K562 (cell line): ENCODE measurements at regions not wholly inside any gene's neighbourhood (a gene's known extent, or its start where the extent isn't known, plus 50 kb on each side); places are given as distances from the start of the nearest gene placed in this dataset.
"Not testable (repeated sequence)": the region's sequence is repeated elsewhere in the genome, so short reads cannot be mapped to it uniquely, and the experiment has no call there.

Experiments used
- ATAC-seq: fragments of 200-7000 bp; cut with Tn5 transposase; 3 replicates; pipeline ENCODE4 v1.9.1; 2020; ENCODE audit warnings: moderate library complexity
- BruUV-seq: library from RNA; stranded (reverse); fragments of 400-500 nt; replicated peaks from 2 replicates; lab custom pipeline; 2021; lab: Mats Ljungman, UMichigan
- CTCF ChIA-PET: fragments of 300-600 bp; formaldehyde crosslinking; extraction: SDS; loops from one replicate; lab custom pipeline; 2021; ENCODE audit warnings: low intra/inter-chr PET ratio; lab: Yijun Ruan, JAX
- POLR2A ChIA-PET: fragments of 300-600, 350-650 bp; sonication (Branson Sonifier 250); formaldehyde crosslinking; extraction: SDS; loops from one replicate; lab custom pipeline; 2021; ENCODE audit warnings: antibody characterized with exemption, inconsistent platforms; lab: Yijun Ruan, JAX
- DNase-seq, 4 experiments: peaks; one replicate each; pipeline versions ENCODE4 v3.0.0 to v3.0.0-alpha.2; 2011 to 2018; ENCODE audit warnings: low spot score in 3 of 4, mixed read lengths in 3 of 4; ENCODE audit errors: extremely low read depth in 1 of 4
- FAIRE-seq: peaks from 2 replicates; lab custom pipeline; 2011; peaks lifted over from hg19 to GRCh38; lab: Jason Lieb, UNC
- H2AFZ ChIP-seq: 2 replicates; pipeline ENCODE4 v1.6.0; 2011; ENCODE audit warnings: low read depth, low read length, control low read depth, inconsistent platforms
- H3K27ac ChIP-seq: fragments of 200-600 bp; 3 replicates; pipeline ENCODE4 v1.8.0; 2011; ENCODE audit warnings: low read depth, mild to moderate bottlenecking, control low read depth, inconsistent platforms, low read length, moderate library complexity, mixed read lengths; ENCODE audit errors: extremely low read depth
- H3K27me3 ChIP-seq, 2 experiments: fragments of 300-600 bp in 1 of 2; 2 replicates in 1 of 2; 3 replicates in 1 of 2; pipeline versions ENCODE4 v1.6.0 to v1.8.0; 2011; ENCODE audit warnings: inconsistent platforms in 2 of 2, low read length in 2 of 2, mild to moderate bottlenecking in 1 of 2, mixed read lengths in 1 of 2, moderate library complexity in 1 of 2; ENCODE audit not compliant: control insufficient read depth in 2 of 2, insufficient read depth in 2 of 2
- H3K36me3 ChIP-seq: fragments of 300-600 bp; 3 replicates; pipeline ENCODE4 v1.8.0; 2011; ENCODE audit warnings: mild to moderate bottlenecking, low read length, inconsistent platforms; ENCODE audit not compliant: control insufficient read depth, insufficient read depth
- H3K4me1 ChIP-seq, 2 experiments: fragments of 200-600 bp in 1 of 2; replicated peaks in 1 of 2; 2 replicates in 1 of 2; 3 replicates in 1 of 2; pipeline versions ENCODE4 v1.5.1 to v1.8.0; 2011; ENCODE audit warnings: inconsistent platforms in 2 of 2, low read length in 2 of 2, mild to moderate bottlenecking in 1 of 2, mixed read lengths in 1 of 2, moderate library complexity in 1 of 2; ENCODE audit not compliant: control insufficient read depth in 2 of 2, insufficient read depth in 2 of 2
- H3K4me2 ChIP-seq: 2 replicates; pipeline ENCODE4 v1.6.1; 2011; ENCODE audit warnings: low read length, control low read depth, inconsistent platforms, mixed read lengths; ENCODE audit not compliant: insufficient read depth
- H3K4me3 ChIP-seq: fragments of 200-600 bp; sonication (generic), shearing (Covaris generic); 2 replicates; pipeline ENCODE4 v1.5.1; 2016; ENCODE audit warnings: control low read depth, inconsistent platforms
- H3K79me2 ChIP-seq: fragments of 200-600 bp; 3 replicates; pipeline ENCODE4 v1.8.0; 2011; ENCODE audit warnings: low read length, inconsistent platforms; ENCODE audit not compliant: control insufficient read depth, insufficient read depth
- H3K9ac ChIP-seq, 2 experiments: 2 replicates each; pipeline versions ENCODE4 v1.6.0 to v1.6.1; 2011; ENCODE audit warnings: low read depth in 2 of 2, low read length in 2 of 2, control low read depth in 1 of 2, inconsistent platforms in 1 of 2, mild to moderate bottlenecking in 1 of 2, mixed read lengths in 1 of 2; ENCODE audit not compliant: insufficient read depth in 1 of 2
- H3K9me1 ChIP-seq: one replicate; pipeline ENCODE4 v1.6.0; 2011; ENCODE audit warnings: inconsistent platforms, mild to moderate bottlenecking, low read length, moderate library complexity; ENCODE audit not compliant: control insufficient read depth, insufficient read depth
- H3K9me3 ChIP-seq: replicated peaks from 2 replicates; pipeline ENCODE4 v1.5.1; 2011; ENCODE audit warnings: low read depth, low read length, inconsistent platforms; ENCODE audit not compliant: control insufficient read depth, insufficient read depth
- H4K20me1 ChIP-seq: replicated peaks from 2 replicates; pipeline ENCODE4 v1.6.1; 2011; ENCODE audit warnings: low read length, inconsistent platforms, mixed read lengths; ENCODE audit not compliant: control insufficient read depth, insufficient read depth
- CEBPB ChIP-seq: fragments of 450-650 bp; IDR thresholded peaks from 2 replicates; pipeline ENCODE4 v1.6.1; 2016; ENCODE audit warnings: missing genetic modification characterization, missing compliant biosample characterization
- CREB3L1 ChIP-seq: fragments of 450-650 bp; IDR thresholded peaks from 2 replicates; pipeline ENCODE4 v1.6.1; 2014; ENCODE audit warnings: low read depth, mild to moderate bottlenecking, moderate library complexity, borderline replicate concordance
- DMBX1 ChIP-seq: fragments of 250-450 bp; sonication (Bioruptor Pico); IDR thresholded peaks from 2 replicates; pipeline ENCODE4 v1.8.0; 2022; ENCODE audit warnings: inconsistent platforms, mild to moderate bottlenecking, moderate library complexity, borderline replicate concordance
- HES1 ChIP-seq: fragments of 450-650 bp; IDR thresholded peaks from 2 replicates; pipeline ENCODE4 v1.6.1; 2016; ENCODE audit warnings: low read depth, mild to moderate bottlenecking, moderate library complexity
- HEY1 ChIP-seq: fragments of 250-450 bp; sonication (Bioruptor Pico); IDR thresholded peaks from 2 replicates; pipeline ENCODE4 v1.5.0; 2020; ENCODE audit warnings: mild to moderate bottlenecking, moderate library complexity, borderline replicate concordance
- HIVEP1 ChIP-seq: fragments of 250-450 bp; sonication (Bioruptor Pico); IDR thresholded peaks from 2 replicates; pipeline ENCODE4 v1.4.0; 2020; ENCODE audit warnings: mild to moderate bottlenecking
- LARP7 ChIP-seq: fragments of 450-650 bp; IDR thresholded peaks from 2 replicates; pipeline ENCODE4 v1.6.1; 2016
- LCOR ChIP-seq: sonication (generic); formaldehyde crosslinking; IDR thresholded peaks from 2 replicates; pipeline ENCODE4 v1.8.0; 2022; ENCODE audit warnings: mild to moderate bottlenecking, missing genetic modification reagents
- MLX ChIP-seq, 2 experiments: fragments of 450-650 bp in 1 of 2; sonication (generic) in 1 of 2; formaldehyde crosslinking; conservative IDR thresholded peaks; 2 replicates each; pipeline versions ENCODE4 v1.4.0 to v1.8.1; 2020 to 2022; ENCODE audit warnings: mild to moderate bottlenecking in 1 of 2, missing genetic modification reagents in 1 of 2
- SMAD2 ChIP-seq: fragments of 150-350 bp; IDR thresholded peaks from 2 replicates; pipeline ENCODE4 v1.6.1; 2014; ENCODE audit warnings: low read depth, mild to moderate bottlenecking, low read length
- SNRNP70 ChIP-seq: fragments of 200-400 bp; formaldehyde crosslinking; optimal IDR thresholded peaks from 2 replicates; pipeline ENCODE3; 2017; ENCODE audit warnings: low read depth, low read length
- SRSF3 ChIP-seq: fragments of 200-400 bp; formaldehyde crosslinking; IDR thresholded peaks from 2 replicates; pipeline ENCODE4 v1.6.1; 2016; ENCODE audit warnings: mild to moderate bottlenecking, low read length, moderate library complexity; ENCODE audit not compliant: insufficient read depth
- SUPT5H ChIP-seq: fragments of 450-650 bp; IDR thresholded peaks from 2 replicates; pipeline ENCODE4 v1.6.1; 2016
- WGBS: fragments of 100-300 bp; shearing (Covaris generic); methylation state at CpG from one replicate; pipeline ENCODE4 v1.1.6; 2016; ENCODE audit warnings: low coverage, mixed read lengths; ENCODE audit not compliant: insufficient coverage; ENCODE audit errors: missing lambda C conversion rate; 5-methylcytosine and 5-hydroxymethylcytosine counted together
- in situ Hi-C: fragments of 300-500 bp; cut with MboI; formaldehyde crosslinking; loops from 4 replicates; pipeline ENCODE4 v1.15.0; 2018; ENCODE audit warnings: inconsistent platforms, mixed read lengths
- intact Hi-C: fragments of 100-400 bp; cut with micrococcal nuclease; formaldehyde crosslinking; loops from 2 replicates; pipeline ENCODE4 v1.14.2; 2022

- TF ChIP-seq SRSF3 (no peak), LARP7 (no peak)
These were observed 219.6 kb upstream of the RBBP8 start (continued) for GRCh38 chr18:22713511-22713910.

GRCh38 chr18:22717536-22717935, 215.6 kb upstream of the RBBP8 start:
- H3K4me1 ChIP-seq, in situ Hi-C loops, FAIRE-seq, H4K20me1 ChIP-seq, H2AFZ ChIP-seq, H3K36me3 ChIP-seq, DNase-seq, H3K4me2 ChIP-seq, H3K9ac ChIP-seq, H3K79me2 ChIP-seq, CTCF ChIA-PET, H3K27me3 ChIP-seq, H3K9me1 ChIP-seq, ATAC-seq, BruUV-seq, H3K9me3 ChIP-seq, H3K4me3 ChIP-seq, H3K27ac ChIP-seq, intact Hi-C loops: not testable (repeated sequence)
- POLR2A ChIA-PET, result interaction anchor here (0.6 to 1.5 kb wide), 2 partner anchors 9 to 10 kb away, joined by 3 read pairs; no protein-coding TSS in a partner anchor
- WGBS, result 2% methylated on average over 7 of the region's 7 CpGs

GRCh38 chr18:22723221-22723620, 209.9 kb upstream of the RBBP8 start:
- ChIA-PET POLR2A (interaction anchor here (0.6 to 1.4 kb wide), 3 partner anchors 11 to 86 kb away, joined by 3 to 5 read pairs (median 5); no protein-coding TSS in a partner anchor), CTCF (no interaction called here)
- intact Hi-C loops, result no loop called here
- Histone ChIP-seq H3K9ac (no peak overlapping the region), H3K27ac (no peak overlapping the region), H2AFZ (no peak overlapping the region), H3K27me3 (peaks cover 0 to 4% of the 10 kb centered on the region in 2 experiments; a peak in 2 of 5 replicates), H3K9me1 (no peaks in the 10 kb centered on the region), H3K36me3 (no peaks in the 10 kb centered on the region), H3K9me3 (no peaks in the 10 kb centered on the region), H3K4me3 (no peak overlapping the region), H4K20me1 (no peaks in the 10 kb centered on the region), H3K4me1 (no peaks in the 10 kb centered on the region), H3K79me2 (no peaks in the 10 kb centered on the region), H3K4me2 (no peak overlapping the region)
- in situ Hi-C loops, result no loop called here
- FAIRE-seq (no peak), ATAC-seq (no peak), DNase-seq (no peak)
- BruUV-seq, result no TSS peak
- 0% methylated on average over 2 of the region's 2 CpGs for WGBS
- TF ChIP-seq HIVEP1 (CRISPR knock-in tag) (no peak), MLX (CRISPR knock-in tag; conservative IDR thresholded peaks at IDR 0.05) (no peak), SUPT5H (no peak), SMAD2 (no peak), HEY1 (CRISPR knock-in tag) (no peak), SNRNP70 (no peak), LCOR (no peak), CEBPB (tag) (no peak), HES1 (no peak), CREB3L1 (no peak), DMBX1 (CRISPR knock-in tag) (no peak)
